ENCODE measurements at regions not wholly inside any gene's neighbourhood (a gene's known extent, or its start where the extent isn't known, plus 50 kb on each side); places are given as distances from the start of the nearest gene placed in this dataset.

- Histone ChIP-seq H3K27me3 (ENCODE audit: control insufficient read depth in 1 of 2, insufficient read depth in 2 of 2, low read length in 2 of 2) (no peaks in the 10 kb centered on the region), H3K27ac (ENCODE audit: low read length) (no peak overlapping the region), H3K9ac (ENCODE audit: low read length in 2 of 2) (no peak overlapping the region), H3K4me1 (ENCODE audit: control insufficient read depth, insufficient read depth, low read length) (no peaks in the 10 kb centered on the region), H3K36me3 (ENCODE audit: control insufficient read depth in 2 of 2, insufficient read depth in 2 of 2, low read length in 2 of 2) (no peaks in the 10 kb centered on the region), H3K4me3 (ENCODE audit: low read length in 2 of 2) (no peak overlapping the region), H3K9me3 (ENCODE audit: control insufficient read depth in 2 of 2, low read length in 2 of 2) (no peaks in the 10 kb centered on the region)
These were observed 56.2 kb upstream of the CKS2 start for GRCh38 chr9:89254773-89255125.

DNA sequence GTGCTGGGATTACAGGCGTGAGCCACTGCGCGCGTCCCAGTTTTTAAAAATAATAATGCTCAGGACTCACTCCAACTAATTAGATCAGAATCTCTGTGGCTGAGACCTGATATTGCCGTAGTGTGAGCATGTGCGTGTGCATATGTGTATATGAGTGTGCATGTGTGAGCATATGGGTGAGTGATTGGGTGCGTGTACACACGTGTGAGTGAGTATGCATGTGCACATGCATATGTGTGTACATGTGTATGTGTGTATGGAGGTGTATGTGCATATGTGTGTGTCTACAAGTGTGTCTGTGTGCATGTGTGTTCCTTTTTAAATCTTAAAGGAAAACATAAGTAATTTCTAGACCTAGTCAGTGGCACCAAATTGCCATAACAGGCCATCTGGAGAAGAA, 54.8 kb upstream of the CKS2 start:
- Histone ChIP-seq H3K27ac (ENCODE audit: low read length) (no peak overlapping the region), H3K36me3 (ENCODE audit: control insufficient read depth in 2 of 2, insufficient read depth in 2 of 2, low read length in 2 of 2) (no peaks in the 10 kb centered on the region), H3K4me3 (ENCODE audit: low read length in 2 of 2) (no peak overlapping the region), H3K9me3 (ENCODE audit: control insufficient read depth in 2 of 2, low read length in 2 of 2) (no peaks in the 10 kb centered on the region), H3K27me3 (ENCODE audit: control insufficient read depth in 1 of 2, insufficient read depth in 2 of 2, low read length in 2 of 2) (no peaks in the 10 kb centered on the region), H3K9ac (ENCODE audit: low read length in 2 of 2) (no peak overlapping the region), H3K4me1 (ENCODE audit: control insufficient read depth, insufficient read depth, low read length) (no peaks in the 10 kb centered on the region)

DNA sequence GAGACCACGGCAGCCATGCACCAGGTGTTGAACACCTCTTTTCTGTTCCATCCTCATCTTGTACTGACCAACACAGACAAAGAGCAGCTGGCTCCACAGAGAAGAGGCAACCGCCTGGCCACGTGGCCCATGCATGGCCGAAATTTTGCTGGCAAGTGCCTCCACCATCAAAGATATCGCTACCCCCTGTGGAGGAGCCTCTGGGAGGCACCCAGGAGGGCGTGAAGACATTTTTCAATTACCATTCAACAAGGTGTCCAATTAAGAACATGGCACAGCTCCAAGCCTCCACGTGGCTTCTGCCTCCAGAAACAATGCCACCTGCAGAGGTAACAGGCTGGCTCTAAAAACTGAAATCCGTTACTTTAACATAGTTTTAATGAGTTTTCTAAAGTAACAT, 54.4 kb upstream of the CKS2 start:
- no peaks in the 10 kb centered on the region for H3K27me3 ChIP-seq (ENCODE audit: control insufficient read depth in 1 of 2, insufficient read depth in 2 of 2, low read length in 2 of 2)
- no peaks in the 10 kb centered on the region for H3K9me3 ChIP-seq (ENCODE audit: control insufficient read depth in 2 of 2, low read length in 2 of 2)
- H3K4me3 ChIP-seq (ENCODE audit: low read length in 2 of 2): no peak overlapping the region
- no peak overlapping the region for H3K9ac ChIP-seq (ENCODE audit: low read length in 2 of 2)
- H3K4me1 ChIP-seq (ENCODE audit: control insufficient read depth, insufficient read depth, low read length): no peaks in the 10 kb centered on the region
- H3K27ac ChIP-seq (ENCODE audit: low read length): no peak overlapping the region
- H3K36me3 ChIP-seq (ENCODE audit: control insufficient read depth in 2 of 2, insufficient read depth in 2 of 2, low read length in 2 of 2): no peaks in the 10 kb centered on the region

DNA sequence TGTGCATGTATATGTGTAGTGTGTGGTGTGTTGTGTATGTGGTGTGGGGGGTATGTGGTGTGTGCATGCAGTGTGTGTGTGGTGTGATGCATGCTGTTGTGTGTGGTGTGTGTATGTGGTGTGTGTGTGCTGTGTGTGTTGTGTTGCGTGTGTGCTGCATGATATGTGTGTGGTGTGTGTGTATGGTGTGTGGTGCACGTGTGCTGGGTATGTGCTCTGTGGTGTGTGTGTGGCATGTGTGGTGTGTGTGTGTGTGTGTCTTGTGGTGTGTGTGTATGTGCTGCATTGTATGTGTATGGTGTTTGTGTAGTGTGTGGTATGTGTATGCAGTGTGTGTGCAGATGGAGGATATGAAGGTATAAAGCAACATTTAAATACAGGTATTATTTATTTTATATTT, 50.5 kb upstream of the CKS2 start:
- Histone ChIP-seq H3K4me1 (ENCODE audit: control insufficient read depth, insufficient read depth, low read length) (no peaks in the 10 kb centered on the region), H3K27ac (ENCODE audit: low read length) (no peak overlapping the region), H3K9me3 (ENCODE audit: control insufficient read depth in 2 of 2, low read length in 2 of 2) (no peaks in the 10 kb centered on the region), H3K9ac (ENCODE audit: low read length in 2 of 2) (no peak overlapping the region), H3K27me3 (ENCODE audit: control insufficient read depth in 1 of 2, insufficient read depth in 2 of 2, low read length in 2 of 2) (no peaks in the 10 kb centered on the region), H3K4me3 (ENCODE audit: low read length in 2 of 2) (no peak overlapping the region), H3K36me3 (ENCODE audit: control insufficient read depth in 2 of 2, insufficient read depth in 2 of 2, low read length in 2 of 2) (no peaks in the 10 kb centered on the region)

All from stomach smooth muscle (tissue), 2 donors.